GM21360 (cell line): ENCODE measurements at regions not wholly inside any gene's neighbourhood (a gene's known extent, or its start where the extent isn't known, plus 50 kb on each side); places are given as distances from the start of the nearest gene placed in this dataset.

Experiments
- ATAC-seq: cut with Tn5 transposase; IDR thresholded peaks from one replicate; pipeline ENCODE4 v1.9.1; 2021; ENCODE audit warnings: mild to moderate bottlenecking, moderate library complexity; ENCODE audit not compliant: unreplicated experiment

- ATAC-seq: no peak
Observed at GRCh38 chr3:72594615-72595215, 253.5 kb downstream of the SHQ1 start.

- no peak for ATAC-seq
Observed at GRCh38 chr3:72593881-72594397, 254.3 kb downstream of the SHQ1 start.

- ATAC-seq: no peak
Observed at GRCh38 chr3:72591522-72592421, 256.5 kb downstream of the SHQ1 start.

GRCh38 chr3:72590732-72591221 is 257.5 kb downstream of the SHQ1 start:
- ATAC-seq: no peak

DNA sequence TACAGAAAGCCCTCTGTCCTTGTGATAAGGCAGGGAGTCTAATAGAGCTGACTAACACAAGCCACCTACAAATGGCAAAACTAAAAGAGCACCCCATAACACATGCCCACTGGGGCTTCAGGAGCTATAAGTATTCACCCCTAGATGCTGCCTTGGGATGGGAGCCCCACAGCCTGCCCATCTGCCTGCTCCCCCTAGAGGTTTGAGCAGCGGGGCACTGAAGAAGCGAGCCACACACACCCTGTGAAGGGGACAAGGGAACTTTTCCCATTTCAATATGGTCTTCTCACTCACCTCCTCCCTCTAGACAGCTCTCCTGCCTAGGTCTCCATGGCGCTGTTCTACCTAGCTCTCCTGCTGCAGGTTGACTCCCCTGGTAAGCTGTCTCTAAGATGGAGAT is 261.0 kb downstream of the SHQ1 start:
- ATAC-seq: no peak

DNA sequence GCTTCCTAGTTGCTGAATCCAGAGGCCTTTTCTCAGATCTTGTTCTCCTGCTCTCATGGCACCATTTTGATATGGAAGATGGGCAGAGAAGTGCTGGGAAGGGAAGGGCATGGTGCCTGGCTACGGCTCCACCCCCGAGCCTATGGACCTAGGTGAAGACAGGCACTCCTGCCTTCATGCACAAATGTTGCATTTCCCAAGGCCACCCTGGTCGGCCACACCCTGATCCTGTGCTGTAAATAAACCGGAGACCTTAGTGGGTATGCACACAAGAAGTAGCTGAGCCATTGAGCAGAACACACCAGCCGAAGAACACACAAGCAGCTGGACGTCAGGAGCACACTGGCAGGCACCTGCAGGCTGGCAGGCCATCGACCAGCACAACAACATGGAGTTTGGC is 261.6 kb downstream of the SHQ1 start:
- no peak for ATAC-seq

GRCh38 chr3:72585966-72586365 is 262.3 kb downstream of the SHQ1 start:
- no peak for ATAC-seq

- ATAC-seq: no peak
Observed at GRCh38 chr3:72584262-72584661, 264.0 kb downstream of the SHQ1 start.

DNA sequence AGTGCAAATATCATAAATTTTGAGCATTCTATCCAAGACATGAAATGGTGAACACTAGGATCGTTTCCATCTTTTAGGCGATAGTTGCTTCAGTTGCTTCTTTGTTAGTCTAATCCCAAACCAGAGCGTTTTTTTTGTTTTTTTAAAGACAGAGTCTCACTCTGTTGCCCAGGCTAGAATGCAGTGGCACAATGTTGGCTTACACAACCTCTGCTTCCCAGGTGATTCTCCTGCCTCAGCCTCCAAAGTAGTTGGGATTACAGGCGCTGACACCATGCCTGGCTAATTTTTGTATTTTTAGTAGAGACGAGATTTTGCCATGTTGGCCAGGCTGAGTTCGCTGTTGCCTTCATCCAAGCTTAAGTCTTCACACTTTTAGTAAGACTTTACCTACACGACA is 265.3 kb downstream of the SHQ1 start:
- no peak for ATAC-seq

DNA sequence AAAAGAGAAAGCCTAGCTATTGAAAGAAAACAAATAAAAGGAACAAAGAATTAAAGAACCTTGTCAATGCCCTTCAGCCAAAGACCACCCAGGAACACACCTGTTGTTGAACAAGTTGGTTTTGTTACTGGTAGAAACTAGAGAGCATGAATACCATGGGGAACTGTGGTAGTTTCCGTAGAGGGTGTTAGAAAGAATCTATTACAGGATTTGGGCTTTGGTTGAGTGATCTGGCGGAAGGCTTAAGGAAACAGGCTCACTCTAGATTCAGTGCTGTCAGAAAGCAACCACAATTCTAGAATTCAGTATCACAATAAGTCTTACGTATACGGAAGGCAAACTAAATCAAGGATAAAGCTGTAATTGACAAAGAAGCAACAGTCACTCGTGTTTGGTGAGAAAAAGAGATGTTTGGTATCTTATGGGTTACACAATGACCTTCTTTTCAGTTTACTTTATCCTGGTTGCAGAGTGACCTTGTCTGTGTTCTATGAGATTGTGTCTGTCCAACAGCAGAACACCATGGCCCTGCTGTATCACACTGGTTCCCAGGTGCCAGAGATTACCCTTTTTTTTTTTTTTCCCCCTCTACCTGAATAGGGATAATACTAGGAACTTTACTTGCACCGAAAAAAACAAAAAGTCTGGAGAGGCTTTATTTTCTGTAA is 265.9 kb downstream of the SHQ1 start:
- peak; percentile 98 for ATAC-seq

GRCh38 chr3:72580900-72581299 is 267.3 kb downstream of the SHQ1 start:
- no peak for ATAC-seq

GRCh38 chr3:72580246-72580756 is 267.9 kb downstream of the SHQ1 start:
- no peak for ATAC-seq

- ATAC-seq: no peak
Observed at GRCh38 chr3:72579581-72580245, 268.5 kb downstream of the SHQ1 start.

- ATAC-seq: no peak
Observed at GRCh38 chr3:72579191-72579580, 269.1 kb downstream of the SHQ1 start.

- ATAC-seq: no peak
Observed at GRCh38 chr3:72577190-72577589, 271.1 kb downstream of the SHQ1 start.

DNA sequence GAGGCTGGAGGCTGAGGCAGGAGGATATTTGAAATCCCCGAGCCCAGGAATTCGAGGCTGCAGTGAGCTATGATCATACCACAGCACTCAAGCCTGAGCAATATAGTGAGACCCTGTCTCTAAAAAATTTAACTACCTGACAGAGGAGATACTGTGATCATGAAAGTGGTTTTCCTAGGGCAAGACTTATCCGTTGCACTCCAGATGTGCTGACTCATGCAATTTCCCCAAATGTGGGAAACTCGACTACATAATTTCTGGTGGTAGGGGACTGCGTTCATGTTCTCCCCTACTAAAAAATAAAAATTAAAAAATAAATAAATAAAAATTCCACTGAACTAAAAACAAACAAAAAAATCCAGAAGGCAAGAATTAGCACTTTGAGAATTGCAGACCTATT is 271.7 kb downstream of the SHQ1 start:
- ATAC-seq: no peak

GRCh38 chr3:72574144-72574543 is 274.1 kb downstream of the SHQ1 start:
- no peak for ATAC-seq

DNA sequence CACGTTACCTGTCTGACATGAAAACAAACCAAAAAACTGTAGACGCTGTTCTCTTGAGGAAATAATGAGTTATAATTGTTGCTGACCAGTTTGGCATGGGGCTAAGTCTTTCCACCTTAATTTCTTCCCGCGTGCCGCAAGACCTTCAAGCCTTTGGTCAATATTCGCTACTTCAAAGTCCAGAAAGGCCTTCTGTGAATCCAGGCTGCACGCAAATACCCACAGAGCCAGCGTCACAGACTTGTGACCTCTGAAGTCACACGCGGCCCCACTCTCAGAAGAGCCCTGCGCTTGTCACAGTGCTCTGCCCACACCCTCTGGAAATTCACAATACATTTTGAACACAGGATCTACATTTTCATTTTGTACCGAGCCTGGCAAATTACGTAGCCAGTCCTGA is 275.2 kb downstream of the SHQ1 start:
- no peak for ATAC-seq

DNA sequence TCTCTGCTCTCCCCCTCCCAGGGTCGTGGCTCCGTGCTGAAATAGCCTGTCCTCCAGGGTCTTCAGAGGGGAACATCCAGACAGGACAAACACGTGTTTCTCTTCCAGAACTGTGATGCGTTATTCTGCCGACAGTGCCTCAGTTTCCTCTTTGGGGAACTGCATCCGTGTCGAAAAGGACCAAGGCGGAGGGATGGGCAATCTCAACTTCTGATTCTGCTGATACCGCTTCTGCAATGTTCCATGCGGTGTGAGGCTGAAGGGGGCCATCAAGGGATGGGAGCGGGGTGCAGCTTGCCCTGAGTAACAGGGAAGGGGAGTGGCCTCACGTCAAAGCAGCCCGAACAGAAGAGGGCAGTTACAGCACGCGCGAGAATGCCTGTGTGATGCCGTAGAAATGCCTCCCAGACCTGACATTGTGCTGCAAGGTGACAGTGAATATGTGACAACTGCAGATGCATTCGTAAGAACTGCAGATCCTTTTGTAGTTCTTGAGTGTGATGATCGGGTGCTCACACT is 275.7 kb downstream of the SHQ1 start:
- ATAC-seq: no peak

GRCh38 chr3:72571638-72572114 is 276.6 kb downstream of the SHQ1 start:
- ATAC-seq: no peak
